Activated T-cell treated with anti-CD3 and anti-CD28 coated beads, Interleukin-2, amount 50 U/mL, for 24 hours (primary cell): ENCODE measurements at regions not wholly inside any gene's neighbourhood (a gene's known extent, or its start where the extent isn't known, plus 50 kb on each side); places are given as distances from the start of the nearest gene placed in this dataset.

ENCODE experiments used
- DNase-seq: peaks from one replicate; pipeline ENCODE4 v3.0.0-alpha.2; 2020
- H3K27ac Mint-ChIP-seq: 2 replicates; pipeline ENCODE4 v1.8.0; 2020; ENCODE audit warnings: mild to moderate bottlenecking, mixed read lengths
- H3K27me3 Mint-ChIP-seq: 2 replicates; pipeline ENCODE4 v1.8.0; 2020; ENCODE audit warnings: mixed read lengths
- H3K36me3 Mint-ChIP-seq: 2 replicates; pipeline ENCODE4 v1.8.0; 2020; ENCODE audit warnings: low read depth, mixed read lengths
- H3K4me1 Mint-ChIP-seq: 2 replicates; pipeline ENCODE4 v1.8.0; 2020; ENCODE audit warnings: low read depth, mixed read lengths
- H3K4me3 Mint-ChIP-seq: 2 replicates; pipeline ENCODE4 v1.8.0; 2020; ENCODE audit warnings: mild to moderate bottlenecking, moderate library complexity, mixed read lengths
- H3K9me3 Mint-ChIP-seq: 2 replicates; pipeline ENCODE4 v1.8.0; 2020; ENCODE audit warnings: mixed read lengths

- no peak overlapping the region for H3K4me3 Mint-ChIP-seq
- no peak for DNase-seq
- no peak overlapping the region for H3K27ac Mint-ChIP-seq
- H3K4me1 Mint-ChIP-seq = no peaks in the 10 kb centered on the region
- no peaks in the 10 kb centered on the region for H3K36me3 Mint-ChIP-seq
- no peaks in the 10 kb centered on the region for H3K9me3 Mint-ChIP-seq
- no peaks in the 10 kb centered on the region for H3K27me3 Mint-ChIP-seq
Measured at GRCh38 chr2:64847930-64848329, 141.3 kb upstream of the SLC1A4 start.

- Mint-ChIP-seq H3K4me1 (no peaks in the 10 kb centered on the region), H3K36me3 (no peaks in the 10 kb centered on the region), H3K27ac (no peak overlapping the region), H3K27me3 (no peaks in the 10 kb centered on the region), H3K9me3 (no peaks in the 10 kb centered on the region), H3K4me3 (no peak overlapping the region)
- DNase-seq = no peak
Measured at GRCh38 chr2:64848363-64848762, 140.8 kb upstream of the SLC1A4 start.

DNA sequence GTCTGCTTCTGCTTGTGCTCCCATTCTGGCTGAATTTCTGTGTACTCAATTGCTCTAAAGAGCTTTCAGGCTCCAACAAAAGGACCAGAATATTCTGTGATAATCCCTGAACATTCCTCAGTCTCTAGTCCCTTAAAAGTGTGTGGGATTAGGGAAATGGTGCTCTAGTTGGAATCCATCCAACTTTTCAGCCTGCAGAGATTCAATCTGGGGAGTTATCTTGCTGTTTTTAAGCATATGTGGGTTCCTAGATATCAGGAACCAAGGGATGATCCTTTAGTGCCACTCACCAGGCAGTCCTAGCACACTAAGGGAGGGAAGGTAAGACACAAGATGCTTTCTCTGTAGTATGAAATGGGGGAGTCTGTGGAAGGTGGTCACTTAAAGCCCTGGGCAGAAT is 140.3 kb upstream of the SLC1A4 start:
- H3K4me3 Mint-ChIP-seq = no peak overlapping the region
- no peak for DNase-seq
- H3K4me1 Mint-ChIP-seq = no peaks in the 10 kb centered on the region
- no peaks in the 10 kb centered on the region for H3K9me3 Mint-ChIP-seq
- no peaks in the 10 kb centered on the region for H3K27me3 Mint-ChIP-seq
- no peak overlapping the region for H3K27ac Mint-ChIP-seq
- no peaks in the 10 kb centered on the region for H3K36me3 Mint-ChIP-seq

DNA sequence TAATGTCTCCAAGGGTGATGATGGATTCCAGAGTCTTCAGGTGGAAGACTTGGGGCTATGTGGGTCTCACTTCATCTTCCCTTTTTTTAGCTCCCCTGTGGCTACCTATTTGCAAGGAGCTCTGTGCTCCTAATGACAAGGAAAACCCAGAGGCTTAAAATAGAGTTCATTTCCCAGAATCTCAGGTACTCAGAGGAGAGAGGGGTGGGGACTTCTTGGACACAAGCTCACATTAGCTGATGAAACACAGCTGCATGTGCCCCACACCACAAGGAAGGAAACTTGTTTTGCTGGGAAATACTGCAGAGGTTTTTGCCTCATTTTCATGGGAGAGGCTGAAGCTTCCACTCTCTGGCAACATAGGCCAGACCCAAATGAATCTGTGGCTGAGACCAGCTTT is 138.6 kb upstream of the SLC1A4 start:
- no peaks in the 10 kb centered on the region for H3K36me3 Mint-ChIP-seq
- peaks cover 5% of the 10 kb centered on the region for H3K4me1 Mint-ChIP-seq
- no peak overlapping the region for H3K4me3 Mint-ChIP-seq
- no peaks in the 10 kb centered on the region for H3K9me3 Mint-ChIP-seq
- no peak overlapping the region for H3K27ac Mint-ChIP-seq
- no peaks in the 10 kb centered on the region for H3K27me3 Mint-ChIP-seq
- no peak for DNase-seq

GRCh38 chr2:64852771-64853241 is 136.4 kb upstream of the SLC1A4 start:
- no peak overlapping the region for H3K4me3 Mint-ChIP-seq

GRCh38 chr2:64853306-64853705 is 135.9 kb upstream of the SLC1A4 start:
- H3K27me3 Mint-ChIP-seq = no peaks in the 10 kb centered on the region
- H3K4me1 Mint-ChIP-seq = peaks cover 5% of the 10 kb centered on the region
- no peak for DNase-seq
- no peak overlapping the region for H3K4me3 Mint-ChIP-seq
- no peaks in the 10 kb centered on the region for H3K9me3 Mint-ChIP-seq
- H3K27ac Mint-ChIP-seq = no peak overlapping the region
- no peaks in the 10 kb centered on the region for H3K36me3 Mint-ChIP-seq

More at GRCh38 chr2:64852771-64853241, 136.4 kb upstream of the SLC1A4 start:
- DNase-seq = no peak
- Mint-ChIP-seq H3K27ac (no peak overlapping the region), H3K36me3 (no peaks in the 10 kb centered on the region), H3K27me3 (no peaks in the 10 kb centered on the region), H3K9me3 (no peaks in the 10 kb centered on the region), H3K4me1 (peaks cover 5% of the 10 kb centered on the region)

- H3K27me3 Mint-ChIP-seq = peaks cover 5% of the 10 kb centered on the region
- H3K9me3 Mint-ChIP-seq = no peaks in the 10 kb centered on the region
- no peak for DNase-seq
- no peaks in the 10 kb centered on the region for H3K36me3 Mint-ChIP-seq
- H3K4me1 Mint-ChIP-seq = peaks cover 5% of the 10 kb centered on the region
- no peak overlapping the region for H3K4me3 Mint-ChIP-seq
- no peak overlapping the region for H3K27ac Mint-ChIP-seq
Measured at GRCh38 chr2:64853894-64854293, 135.3 kb upstream of the SLC1A4 start.

- H3K4me1 Mint-ChIP-seq = peaks cover 8% of the 10 kb centered on the region
- H3K9me3 Mint-ChIP-seq = no peaks in the 10 kb centered on the region
- H3K36me3 Mint-ChIP-seq = no peaks in the 10 kb centered on the region
- no peak overlapping the region for H3K4me3 Mint-ChIP-seq
- no peak overlapping the region for H3K27ac Mint-ChIP-seq
- DNase-seq = no peak
- peaks cover 10% of the 10 kb centered on the region for H3K27me3 Mint-ChIP-seq
Measured at GRCh38 chr2:64854773-64855237, 134.4 kb upstream of the SLC1A4 start.

GRCh38 chr2:64857581-64858471 is 131.4 kb upstream of the SLC1A4 start:
- Mint-ChIP-seq H3K4me3 (no peak overlapping the region), H3K27me3 (peaks cover 10% of the 10 kb centered on the region), H3K9me3 (no peaks in the 10 kb centered on the region), H3K27ac (no peak overlapping the region), H3K4me1 (peaks cover 10% of the 10 kb centered on the region), H3K36me3 (no peaks in the 10 kb centered on the region)
- no peak for DNase-seq

GRCh38 chr2:64858541-64859311 is 130.5 kb upstream of the SLC1A4 start:
- Mint-ChIP-seq H3K27ac (no peak overlapping the region), H3K9me3 (no peaks in the 10 kb centered on the region), H3K4me3 (no peak overlapping the region), H3K4me1 (peaks cover 10% of the 10 kb centered on the region), H3K27me3 (peaks cover 10% of the 10 kb centered on the region), H3K36me3 (no peaks in the 10 kb centered on the region)
- DNase-seq = no peak

- Mint-ChIP-seq H3K27ac (no peak overlapping the region), H3K4me1 (peaks cover 9% of the 10 kb centered on the region), H3K27me3 (peaks cover 10% of the 10 kb centered on the region), H3K4me3 (peak overlapping the region; percentile 24), H3K36me3 (no peaks in the 10 kb centered on the region), H3K9me3 (no peaks in the 10 kb centered on the region)
- DNase-seq = no peak
Measured at GRCh38 chr2:64859312-64860212, 129.6 kb upstream of the SLC1A4 start.

- no peak overlapping the region for H3K27ac Mint-ChIP-seq
- no peaks in the 10 kb centered on the region for H3K9me3 Mint-ChIP-seq
- no peak overlapping the region for H3K4me3 Mint-ChIP-seq
- H3K4me1 Mint-ChIP-seq = peaks cover 5% of the 10 kb centered on the region
- H3K36me3 Mint-ChIP-seq = no peaks in the 10 kb centered on the region
- peaks cover 10% of the 10 kb centered on the region for H3K27me3 Mint-ChIP-seq
- no peak for DNase-seq
Measured at GRCh38 chr2:64860276-64860885, 128.8 kb upstream of the SLC1A4 start.

GRCh38 chr2:64860936-64861335 is 128.3 kb upstream of the SLC1A4 start:
- Mint-ChIP-seq H3K36me3 (no peaks in the 10 kb centered on the region), H3K4me3 (no peak overlapping the region), H3K9me3 (no peaks in the 10 kb centered on the region), H3K27me3 (peaks cover 10% of the 10 kb centered on the region), H3K4me1 (peaks cover 5% of the 10 kb centered on the region), H3K27ac (no peak overlapping the region)
- DNase-seq = no peak
